Stimulated activated CD4-positive, alpha-beta T cell treated with anti-CD3 and anti-CD28 coated beads, Interleukin-15, amount 100 ng/mL, for 48 hours (primary cell): ENCODE measurements at regions not wholly inside any gene's neighbourhood (a gene's known extent, or its start where the extent isn't known, plus 50 kb on each side); places are given as distances from the start of the nearest gene placed in this dataset.

Source experiments
- DNase-seq, 2 donors: peaks; one replicate each; pipeline ENCODE4 v3.0.0-alpha.2; 2020; ENCODE audit warnings: low read depth in 2 of 2

- no peak for DNase-seq
Observed at GRCh38 chr15:31274496-31275330, 51.9 kb upstream of the KLF13 start.

- DNase-seq, result no peak
Observed at GRCh38 chr15:31275331-31276262, 51.0 kb upstream of the KLF13 start.

- no peak for DNase-seq
Observed at GRCh38 chr15:31276596-31277298, 49.9 kb upstream of the KLF13 start.
